Large intestine (tissue), 3 donors: ENCODE measurements at regions not wholly inside any gene's neighbourhood (a gene's known extent, or its start where the extent isn't known, plus 50 kb on each side); places are given as distances from the start of the nearest gene placed in this dataset.
A peak's percentile ranks its signal among the peaks of the same experiment; 100 is the strongest.
"Not testable (repeated sequence)": the region's sequence is repeated elsewhere in the genome, so short reads cannot be mapped to it uniquely, and the experiment has no call there.

Experiments used
- DNase-seq, 2 donors: peaks; one replicate each; pipeline versions ENCODE4 v3.0.0 to v3.0.0-alpha.2; 2013
- H3K27ac ChIP-seq: one replicate; pipeline ENCODE4 v1.5.1; 2013; ENCODE audit warnings: low read length
- H3K27me3 ChIP-seq: 2 replicates; pipeline ENCODE4 v1.6.1; 2013; ENCODE audit warnings: low read length; ENCODE audit not compliant: control insufficient read depth, insufficient read depth
- H3K36me3 ChIP-seq: 2 replicates; pipeline ENCODE4 v1.6.1; 2013; ENCODE audit warnings: low read length; ENCODE audit not compliant: control insufficient read depth, insufficient read depth
- H3K4me1 ChIP-seq: one replicate; pipeline ENCODE4 v1.6.1; 2013; ENCODE audit warnings: low read length; ENCODE audit not compliant: control insufficient read depth, insufficient read depth
- H3K4me3 ChIP-seq: one replicate; pipeline ENCODE4 v1.5.1; 2013; ENCODE audit warnings: low read length
- H3K9me3 ChIP-seq: one replicate; pipeline ENCODE4 v1.6.1; 2013; ENCODE audit warnings: mild to moderate bottlenecking, low read depth, low read length, moderate library complexity; ENCODE audit not compliant: control insufficient read depth
- WGBS: methylation state at CpG from one replicate; pipeline ENCODE4 v1.1.5; 2013; ENCODE audit warnings: low lambda C conversion rate; ENCODE audit not compliant: insufficient coverage; 5-methylcytosine and 5-hydroxymethylcytosine counted together

GRCh38 chr18:60067426-60068210 is 167.8 kb downstream of the PMAIP1 start:
- 65% methylated on average over 5 of the region's 8 CpGs for WGBS
- DNase-seq: no peak
- H3K27ac ChIP-seq: no peak overlapping the region

GRCh38 chr18:60066219-60066975 is 166.6 kb downstream of the PMAIP1 start:
- Histone ChIP-seq H3K4me3 (no peak overlapping the region), H3K9me3 (no peaks in the 10 kb centered on the region), H3K4me1 (no peaks in the 10 kb centered on the region), H3K27me3 (no peaks in the 10 kb centered on the region), H3K27ac (no peak overlapping the region), H3K36me3 (no peaks in the 10 kb centered on the region)
- WGBS: 71% methylated on average over 3 of the region's 8 CpGs
- no peak for DNase-seq

More at GRCh38 chr18:60067426-60068210, 167.8 kb downstream of the PMAIP1 start:
- H3K4me3 ChIP-seq: no peak overlapping the region
- H3K4me1 ChIP-seq: no peaks in the 10 kb centered on the region
- H3K27me3 ChIP-seq: no peaks in the 10 kb centered on the region
- H3K36me3 ChIP-seq: no peaks in the 10 kb centered on the region
- H3K9me3 ChIP-seq: no peaks in the 10 kb centered on the region

- WGBS: 80% methylated on average over 1 of the region's 1 CpG
- Histone ChIP-seq H3K27me3 (no peaks in the 10 kb centered on the region), H3K4me3 (no peak overlapping the region), H3K4me1 (no peaks in the 10 kb centered on the region), H3K27ac (no peak overlapping the region), H3K36me3 (no peaks in the 10 kb centered on the region), H3K9me3 (no peaks in the 10 kb centered on the region)
- no peak for DNase-seq
Measured at GRCh38 chr18:60064271-60064670, 164.5 kb downstream of the PMAIP1 start.

- H3K36me3 ChIP-seq, H3K9me3 ChIP-seq, H3K4me1 ChIP-seq, H3K27ac ChIP-seq, H3K27me3 ChIP-seq, H3K4me3 ChIP-seq, DNase-seq: not testable (repeated sequence)
- WGBS: no CpG with 5 or more reads among the region's 3 CpGs
Measured at GRCh38 chr18:60062831-60063230, 163.0 kb downstream of the PMAIP1 start.

GRCh38 chr18:60062396-60062795 is 162.6 kb downstream of the PMAIP1 start:
- no CpG with 5 or more reads among the region's 2 CpGs for WGBS
- no peaks in the 10 kb centered on the region for H3K4me1 ChIP-seq
- no peak for DNase-seq

GRCh38 chr18:60060578-60060977 is 160.8 kb downstream of the PMAIP1 start:
- Histone ChIP-seq H3K4me1 (no peaks in the 10 kb centered on the region), H3K4me3 (no peak overlapping the region), H3K27me3 (no peaks in the 10 kb centered on the region), H3K27ac (no peak overlapping the region), H3K36me3 (no peaks in the 10 kb centered on the region), H3K9me3 (no peaks in the 10 kb centered on the region)
- no peak for DNase-seq
- WGBS: 100% methylated on average over 1 of the region's 3 CpGs

More at GRCh38 chr18:60062396-60062795, 162.6 kb downstream of the PMAIP1 start:
- H3K27me3 ChIP-seq: no peaks in the 10 kb centered on the region
- H3K4me3 ChIP-seq: no peak overlapping the region
- no peaks in the 10 kb centered on the region for H3K9me3 ChIP-seq
- no peak overlapping the region for H3K27ac ChIP-seq
- H3K36me3 ChIP-seq: no peaks in the 10 kb centered on the region

- no peak overlapping the region for H3K27ac ChIP-seq
Measured at GRCh38 chr18:60060026-60060425, 160.2 kb downstream of the PMAIP1 start.

GRCh38 chr18:60059216-60059615 is 159.4 kb downstream of the PMAIP1 start:
- no peaks in the 10 kb centered on the region for H3K27me3 ChIP-seq
- H3K36me3 ChIP-seq: no peaks in the 10 kb centered on the region
- H3K9me3 ChIP-seq: no peaks in the 10 kb centered on the region
- 60% methylated on average over 2 of the region's 3 CpGs for WGBS
- H3K4me1 ChIP-seq: no peaks in the 10 kb centered on the region
- no peak overlapping the region for H3K27ac ChIP-seq
- H3K4me3 ChIP-seq: no peak overlapping the region
- DNase-seq: no peak

More at GRCh38 chr18:60060026-60060425, 160.2 kb downstream of the PMAIP1 start:
- no peak overlapping the region for H3K4me3 ChIP-seq
- no peak for DNase-seq
- no peaks in the 10 kb centered on the region for H3K36me3 ChIP-seq
- WGBS: 90% methylated on average over 1 of the region's 1 CpG
- H3K27me3 ChIP-seq: no peaks in the 10 kb centered on the region
- H3K9me3 ChIP-seq: no peaks in the 10 kb centered on the region
- H3K4me1 ChIP-seq: no peaks in the 10 kb centered on the region

GRCh38 chr18:60053747-60054304 is 154.0 kb downstream of the PMAIP1 start:
- Histone ChIP-seq H3K27ac (no peak overlapping the region), H3K4me1 (no peaks in the 10 kb centered on the region), H3K36me3 (no peaks in the 10 kb centered on the region), H3K27me3 (no peaks in the 10 kb centered on the region), H3K9me3 (no peaks in the 10 kb centered on the region), H3K4me3 (no peak overlapping the region)
- peak; percentile 31 to 37 for DNase-seq
- no CpG with 5 or more reads among the region's 8 CpGs for WGBS

GRCh38 chr18:60050821-60051220 is 151.0 kb downstream of the PMAIP1 start:
- no peaks in the 10 kb centered on the region for H3K27me3 ChIP-seq
- H3K27ac ChIP-seq: no peak overlapping the region
- H3K36me3 ChIP-seq: no peaks in the 10 kb centered on the region
- no peaks in the 10 kb centered on the region for H3K9me3 ChIP-seq
- H3K4me3 ChIP-seq: no peak overlapping the region
- no CpG with 5 or more reads among the region's 1 CpG for WGBS
- no peak for DNase-seq
- H3K4me1 ChIP-seq: no peaks in the 10 kb centered on the region
